HT-29 (cell line): ENCODE measurements at regions not wholly inside any gene's neighbourhood (a gene's known extent, or its start where the extent isn't known, plus 50 kb on each side); places are given as distances from the start of the nearest gene placed in this dataset.

Source experiments
- DNase-seq: peaks from one replicate; pipeline ENCODE4 v3.0.0-alpha.2; 2015; ENCODE audit warnings: low spot score

GRCh38 chr11:80097146-80097545, 656.3 kb upstream of the TENM4 start:
- no peak for DNase-seq

GRCh38 chr11:80096736-80097135, 655.9 kb upstream of the TENM4 start:
- no peak for DNase-seq

- DNase-seq, result no peak
Observed at GRCh38 chr11:80086496-80087055, 645.7 kb upstream of the TENM4 start.

GRCh38 chr11:80085563-80085962, 644.7 kb upstream of the TENM4 start:
- no peak for DNase-seq

GRCh38 chr11:80084608-80085007, 643.8 kb upstream of the TENM4 start:
- DNase-seq, result no peak

- DNase-seq, result no peak
Observed at GRCh38 chr11:80083531-80083951, 642.7 kb upstream of the TENM4 start.

GRCh38 chr11:80082406-80082805, 641.6 kb upstream of the TENM4 start:
- DNase-seq, result no peak

- DNase-seq, result no peak
Observed at GRCh38 chr11:80077113-80077512, 636.3 kb upstream of the TENM4 start.

- no peak for DNase-seq
Observed at GRCh38 chr11:80074837-80075236, 634.0 kb upstream of the TENM4 start.

- DNase-seq, result no peak
Observed at GRCh38 chr11:80066291-80066690, 625.5 kb upstream of the TENM4 start.

GRCh38 chr11:80065086-80065485, 624.3 kb upstream of the TENM4 start:
- no peak for DNase-seq

- DNase-seq, result no peak
Observed at GRCh38 chr11:80061056-80061455, 620.2 kb upstream of the TENM4 start.

- no peak for DNase-seq
Observed at GRCh38 chr11:80054582-80055165, 613.8 kb upstream of the TENM4 start.

- no peak for DNase-seq
Observed at GRCh38 chr11:80048513-80048912, 607.7 kb upstream of the TENM4 start.

- DNase-seq, result no peak
Observed at GRCh38 chr11:80041136-80042000, 600.5 kb upstream of the TENM4 start.

- no peak for DNase-seq
Observed at GRCh38 chr11:80034801-80035200, 594.0 kb upstream of the TENM4 start.

- DNase-seq, result no peak
Observed at GRCh38 chr11:80031014-80031600, 590.3 kb upstream of the TENM4 start.

GRCh38 chr11:80028998-80029397, 588.2 kb upstream of the TENM4 start:
- no peak for DNase-seq

- no peak for DNase-seq
Observed at GRCh38 chr11:80024119-80024518, 583.3 kb upstream of the TENM4 start.

- no peak for DNase-seq
Observed at GRCh38 chr11:80023386-80023785, 582.6 kb upstream of the TENM4 start.

GRCh38 chr11:80010536-80010935, 569.7 kb upstream of the TENM4 start:
- no peak for DNase-seq

GRCh38 chr11:80009081-80009480, 568.3 kb upstream of the TENM4 start:
- no peak for DNase-seq

- no peak for DNase-seq
Observed at GRCh38 chr11:80007616-80008015, 566.8 kb upstream of the TENM4 start.
